NCI-H748 (cell line): ENCODE measurements at regions not wholly inside any gene's neighbourhood (a gene's known extent, or its start where the extent isn't known, plus 50 kb on each side); places are given as distances from the start of the nearest gene placed in this dataset.
"Not testable (repeated sequence)": the region's sequence is repeated elsewhere in the genome, so short reads cannot be mapped to it uniquely, and the experiment has no call there.

ENCODE experiments used
- DNase-seq: peaks from one replicate; lab custom pipeline; 2025; ENCODE audit not compliant: unreplicated experiment; lab: John Stamatoyannopoulos, UW

DNA sequence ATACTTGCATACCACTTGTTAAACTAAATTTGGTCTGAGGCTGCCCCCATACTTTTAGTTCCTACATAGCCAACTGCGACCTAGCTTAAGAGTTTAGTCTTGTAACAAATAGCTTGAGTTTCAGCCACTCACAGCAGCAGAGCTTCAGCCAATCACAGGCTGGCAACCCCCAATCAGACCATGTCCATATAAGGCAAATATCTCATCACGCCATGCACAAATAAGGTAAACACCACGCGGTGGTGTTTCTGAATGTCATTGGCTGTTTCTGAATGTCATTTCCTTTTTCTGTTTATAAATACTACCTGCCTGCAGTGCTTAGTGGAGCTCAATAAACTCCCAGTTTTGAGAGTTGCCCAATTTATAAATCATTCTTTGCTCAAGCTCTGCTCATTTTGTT lies 143.1 kb upstream of the MAD2L1 start:
- DNase-seq, result no peak

DNA sequence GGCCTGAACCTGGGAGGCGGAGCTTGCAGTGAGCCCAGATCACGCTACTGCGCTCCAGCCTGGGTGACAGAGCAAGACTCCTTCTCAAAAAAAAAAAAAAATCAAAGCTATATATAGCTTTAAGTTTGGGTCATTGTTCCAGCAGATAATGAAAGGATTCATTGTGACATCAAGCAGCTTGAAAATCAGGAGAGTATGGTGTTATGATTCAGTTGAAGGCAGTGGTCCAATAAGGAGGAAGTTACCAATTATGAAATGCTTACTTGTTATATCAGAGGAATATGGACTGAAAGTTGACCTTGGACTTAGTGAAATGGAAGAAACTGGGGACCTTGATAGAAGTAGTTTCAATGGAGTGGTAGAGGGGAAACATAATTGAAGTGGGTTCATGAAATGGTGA lies 140.4 kb upstream of the MAD2L1 start:
- no peak for DNase-seq

DNA sequence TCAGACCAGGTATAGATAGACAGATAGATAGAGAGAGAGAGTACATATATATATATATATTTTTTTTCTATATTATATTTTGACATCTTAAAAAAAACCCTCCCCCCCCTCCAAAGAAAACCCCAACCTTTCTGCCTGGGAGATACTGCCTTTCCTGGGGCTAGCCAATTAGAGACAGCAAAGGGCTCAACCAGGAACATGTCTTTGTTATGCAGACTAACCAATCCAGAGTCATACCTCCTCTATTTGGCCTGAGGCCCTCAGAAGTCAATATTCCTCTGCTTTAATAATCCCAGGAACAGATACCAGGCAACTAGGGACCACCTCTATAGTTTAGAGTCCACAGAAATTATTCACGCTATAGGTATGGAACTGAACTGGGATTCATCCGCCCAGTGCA lies 135.6 kb upstream of the MAD2L1 start:
- no peak for DNase-seq

DNA sequence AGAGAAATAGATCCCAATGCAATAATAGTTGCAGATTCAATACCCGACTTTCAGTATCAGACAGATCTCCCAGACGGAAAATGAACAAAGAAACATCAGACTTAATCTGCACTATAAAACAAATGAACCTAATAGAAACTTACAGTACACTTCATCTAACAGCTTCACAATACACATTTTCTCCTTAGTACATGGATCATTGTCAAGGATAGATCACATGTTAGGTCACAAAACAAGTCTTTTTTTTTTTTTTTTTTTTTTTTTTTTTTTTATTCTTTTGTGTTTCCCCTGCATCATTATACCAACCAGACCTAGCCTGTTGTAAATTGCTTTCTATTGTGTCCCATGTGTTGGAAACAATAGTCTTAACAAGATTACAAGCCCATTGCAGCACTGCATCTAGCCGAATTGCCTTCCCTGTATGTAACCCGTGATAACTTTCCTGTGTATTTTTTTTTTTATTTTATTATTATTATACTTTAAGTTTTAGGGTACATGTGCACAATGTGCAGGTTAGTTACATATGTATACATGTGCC lies 134.0 kb upstream of the MAD2L1 start:
- DNase-seq, result not testable (repeated sequence)

DNA sequence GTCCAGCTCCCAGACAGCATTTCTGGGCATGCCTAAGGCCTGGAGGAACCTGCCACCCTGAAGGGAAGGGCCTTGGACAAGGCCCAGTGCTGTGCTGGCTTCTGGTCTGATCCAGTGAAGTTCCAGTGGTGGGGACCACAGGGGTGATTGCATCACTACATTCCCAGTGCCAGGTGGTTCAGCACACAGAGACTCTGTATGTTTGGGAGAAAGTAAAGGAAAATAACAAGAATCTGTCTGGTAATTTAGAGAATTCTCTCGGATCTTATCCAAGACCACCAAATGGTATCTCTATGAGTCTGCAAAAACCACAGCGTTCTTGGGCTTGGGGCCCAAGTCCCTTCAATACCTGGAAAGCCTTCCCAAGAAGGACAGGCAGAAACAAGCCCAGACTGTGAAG lies 131.8 kb upstream of the MAD2L1 start:
- DNase-seq, result no peak

DNA sequence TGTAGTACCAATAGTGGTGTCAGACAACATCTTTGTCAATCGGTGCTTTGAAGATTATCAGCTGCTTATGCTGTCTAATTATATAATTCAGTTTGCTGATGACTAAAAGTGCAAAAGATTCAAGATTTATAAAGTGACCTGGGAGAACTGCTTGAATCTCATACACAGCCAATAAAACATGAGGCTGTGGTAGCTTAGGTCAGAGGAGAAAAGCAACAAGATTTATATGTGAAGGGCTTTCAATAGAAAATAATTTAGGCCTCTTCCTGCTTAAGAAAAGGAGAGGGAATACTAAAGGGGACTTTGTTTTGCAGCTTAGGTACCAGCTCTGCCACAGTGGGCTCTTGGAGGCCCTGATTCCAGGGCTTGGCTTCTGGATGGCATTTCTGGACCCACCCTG lies 111.0 kb upstream of the MAD2L1 start:
- no peak for DNase-seq

DNA sequence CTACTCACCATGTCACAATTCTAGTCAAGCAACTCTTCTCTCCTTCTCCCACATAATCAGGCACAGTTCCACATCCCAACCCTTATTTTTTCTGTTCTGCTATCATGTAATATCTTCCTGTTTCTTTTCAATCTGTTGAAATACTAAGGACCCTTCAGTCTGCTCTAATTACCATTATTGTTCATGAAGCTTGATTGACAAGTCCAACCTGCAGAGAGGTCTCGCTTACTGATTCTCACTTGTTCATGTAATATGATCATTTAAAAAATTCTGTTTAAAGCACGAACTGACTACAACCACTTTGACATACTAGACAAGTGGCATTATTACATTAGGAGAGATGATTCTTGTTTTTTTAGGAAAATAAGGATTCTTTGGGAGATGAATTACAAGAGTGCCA lies 108.6 kb upstream of the MAD2L1 start:
- DNase-seq, result no peak

DNA sequence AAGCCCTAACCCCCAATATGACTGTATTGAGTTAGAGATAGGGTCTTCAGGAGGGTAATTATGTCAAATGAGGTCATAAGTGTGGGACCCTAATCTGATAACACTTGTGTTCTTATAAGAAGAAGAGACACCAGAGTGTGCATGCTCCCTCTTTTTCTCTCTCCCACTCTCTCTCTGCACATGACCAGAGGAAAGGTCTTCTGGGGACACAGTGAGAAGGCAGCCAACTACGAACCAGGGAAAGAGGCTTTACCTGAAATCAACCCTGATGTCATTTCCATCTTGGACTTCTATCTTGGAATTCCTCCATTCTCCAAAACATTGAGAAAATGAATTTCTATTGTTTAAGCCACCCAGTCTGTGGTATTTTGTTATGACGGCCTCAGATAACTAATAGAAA lies 97.2 kb upstream of the MAD2L1 start:
- no peak for DNase-seq

DNA sequence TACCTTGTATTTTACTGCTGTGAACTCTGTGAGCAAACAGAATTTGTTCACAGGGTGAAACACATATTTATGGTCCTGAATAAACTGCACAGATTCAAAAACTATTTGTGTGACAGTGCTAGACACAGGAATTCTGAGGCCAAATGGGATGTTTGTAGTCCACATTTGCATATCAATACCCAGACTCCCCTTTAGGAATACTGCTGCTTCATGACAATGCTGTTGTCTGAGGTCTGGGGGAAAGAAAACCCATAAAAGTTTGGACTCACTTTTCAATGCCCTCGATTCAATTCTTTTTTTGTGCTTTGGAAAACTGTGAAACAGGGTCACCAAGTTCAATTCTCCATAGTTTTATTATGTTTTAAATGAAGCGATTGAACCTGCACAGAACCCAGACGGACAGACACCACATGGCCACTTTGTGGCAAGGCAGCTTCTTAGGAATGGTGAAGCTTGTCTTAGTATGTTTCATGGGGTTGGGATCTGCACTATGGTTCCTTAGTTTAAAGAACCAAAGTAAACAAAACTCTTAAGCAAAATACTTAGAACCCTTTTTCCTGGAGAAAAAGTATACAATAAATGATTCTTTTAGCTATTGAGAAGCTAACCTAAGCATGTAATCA lies 92.3 kb upstream of the MAD2L1 start:
- no peak for DNase-seq

DNA sequence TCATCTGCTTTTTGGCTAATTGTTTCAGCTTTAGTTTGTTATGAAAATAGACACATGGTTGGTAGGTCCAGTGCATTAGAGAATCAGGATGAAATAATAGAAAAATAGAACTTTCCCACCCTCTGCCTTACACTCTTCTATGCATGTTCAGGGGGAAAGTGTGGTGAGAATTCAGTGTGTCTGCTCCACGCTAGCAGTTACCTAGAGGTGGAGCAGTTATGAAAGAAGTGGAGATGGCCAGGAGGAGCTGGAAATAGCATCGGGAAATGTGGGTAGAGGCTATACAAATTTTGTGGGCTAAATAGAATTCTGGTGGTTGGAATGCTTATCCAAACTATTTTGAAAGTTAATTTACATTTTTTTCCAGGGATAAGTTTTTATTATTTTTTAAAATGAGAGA lies 91.4 kb upstream of the MAD2L1 start:
- peak; percentile 12 for DNase-seq

DNA sequence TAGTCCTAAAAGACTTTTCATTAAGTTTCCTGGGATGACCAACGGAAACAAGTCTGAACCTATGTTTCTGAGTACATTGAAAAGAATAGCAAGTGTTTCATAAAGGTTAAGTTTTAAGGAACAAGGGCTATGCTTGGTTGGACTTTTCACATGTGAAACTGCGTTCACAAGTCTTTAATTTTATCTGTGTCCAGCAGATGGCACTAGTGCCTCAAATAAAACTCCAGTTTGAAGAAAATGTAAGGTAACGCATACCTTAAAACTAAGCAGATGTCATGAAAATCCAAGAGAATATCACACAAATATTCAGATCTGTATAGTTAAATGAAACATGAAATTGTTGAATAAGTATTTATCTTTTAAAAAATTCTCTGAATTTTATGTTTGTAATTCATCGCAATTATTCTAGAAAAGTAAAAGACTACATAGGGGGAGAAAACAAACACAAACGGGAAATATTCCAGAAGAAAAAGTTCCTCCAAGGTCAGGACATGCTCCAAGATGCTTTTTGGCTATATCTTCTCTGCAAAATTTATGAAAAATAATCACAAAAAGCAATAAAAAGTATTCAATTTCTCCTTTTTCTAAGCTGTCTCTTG lies 89.6 kb upstream of the MAD2L1 start:
- peak; percentile 59 for DNase-seq

DNA sequence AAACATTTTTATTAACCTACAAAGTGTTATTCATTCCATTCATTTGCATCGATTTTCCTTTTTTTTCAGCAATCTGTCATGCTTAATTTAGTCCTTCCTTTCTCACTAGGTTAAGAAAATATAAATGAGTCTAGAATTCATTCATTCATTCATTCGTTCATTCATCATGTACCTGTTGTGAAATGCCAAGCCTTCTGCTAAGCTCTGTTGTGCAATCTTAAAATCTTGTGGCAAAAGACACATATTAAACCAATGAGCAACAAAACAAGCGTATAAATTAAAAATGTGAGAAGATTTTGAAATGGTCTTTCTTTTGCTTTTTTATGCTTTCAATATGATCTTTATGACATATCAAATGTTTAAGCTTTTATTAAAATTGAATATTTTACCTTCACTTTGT lies 88.6 kb upstream of the MAD2L1 start:
- DNase-seq, result no peak

DNA sequence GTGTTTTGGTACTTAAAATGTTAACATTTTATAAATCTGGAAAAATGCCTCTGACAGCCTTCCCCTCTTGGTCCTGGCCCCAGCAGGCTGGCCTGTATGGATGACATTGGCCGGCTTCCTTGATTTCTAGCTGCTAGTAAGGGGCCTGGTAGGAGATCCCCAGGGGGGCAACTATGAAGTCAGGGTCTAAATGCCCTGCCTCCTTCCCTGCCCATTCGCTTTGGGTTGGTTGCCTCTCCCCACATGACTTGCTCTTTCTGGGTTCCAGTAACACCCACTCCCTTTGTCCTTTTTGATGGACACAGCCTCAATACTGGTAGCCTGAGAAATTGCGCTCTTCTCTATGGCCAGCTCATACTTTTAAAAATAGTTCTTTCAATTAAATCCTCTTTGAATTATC lies 78.0 kb upstream of the MAD2L1 start:
- DNase-seq, result peak; percentile 2

DNA sequence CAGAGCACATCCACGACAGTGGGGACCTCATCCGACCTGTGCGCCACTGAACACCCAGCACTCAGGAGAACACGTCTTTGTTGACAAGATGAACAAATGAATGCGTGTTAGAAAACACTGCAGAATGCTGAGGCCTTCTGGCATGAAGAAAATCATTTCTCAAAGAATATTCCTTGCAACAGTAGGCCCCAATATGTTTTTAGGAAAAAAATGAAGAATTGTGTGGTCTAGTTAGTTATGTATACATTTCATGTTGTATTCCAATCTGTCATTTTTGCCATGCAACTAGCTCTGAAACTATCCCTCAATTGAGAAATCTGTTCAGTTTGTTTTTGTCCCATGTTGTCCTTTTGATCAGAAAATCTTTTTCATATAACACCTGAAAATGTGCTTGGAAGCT lies 77.4 kb upstream of the MAD2L1 start:
- DNase-seq, result no peak

DNA sequence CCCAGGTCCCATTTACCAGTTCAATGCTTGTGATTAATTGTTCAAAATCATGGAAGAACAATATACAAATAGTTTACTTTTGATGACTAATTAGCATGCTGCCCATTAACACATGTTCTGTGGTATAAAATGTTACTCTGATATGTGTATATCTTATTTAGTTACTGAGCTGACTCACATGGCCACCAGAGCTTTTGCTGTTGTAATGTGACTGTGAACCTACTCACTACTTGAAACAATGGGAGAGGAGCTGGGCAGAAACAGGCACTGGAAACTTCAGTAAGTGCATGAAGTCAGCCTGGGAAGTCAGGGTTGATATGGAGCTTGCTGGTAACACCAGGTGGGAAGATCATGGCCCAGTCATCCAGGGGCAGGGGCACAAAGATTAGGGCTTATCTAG lies 72.7 kb upstream of the MAD2L1 start:
- DNase-seq, result no peak

DNA sequence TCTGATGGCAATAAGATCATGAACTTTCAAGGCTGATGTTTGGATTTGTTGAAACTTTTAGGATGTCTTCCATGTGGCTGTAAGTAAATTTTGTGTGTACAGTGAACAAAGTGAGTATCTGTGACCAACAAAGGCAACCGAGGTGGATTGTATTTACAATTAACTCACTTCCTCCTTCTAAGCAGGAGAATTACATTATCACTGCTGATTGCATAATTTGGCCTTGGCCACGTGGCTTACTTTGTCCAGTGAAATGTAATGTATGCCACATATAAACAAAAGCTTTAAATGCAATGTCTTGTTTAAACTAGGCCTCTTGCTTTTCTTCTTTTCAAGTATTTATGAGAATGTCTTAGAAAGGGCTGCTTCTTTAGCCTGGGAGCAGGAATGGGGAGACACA lies 66.3 kb upstream of the MAD2L1 start:
- DNase-seq, result no peak

DNA sequence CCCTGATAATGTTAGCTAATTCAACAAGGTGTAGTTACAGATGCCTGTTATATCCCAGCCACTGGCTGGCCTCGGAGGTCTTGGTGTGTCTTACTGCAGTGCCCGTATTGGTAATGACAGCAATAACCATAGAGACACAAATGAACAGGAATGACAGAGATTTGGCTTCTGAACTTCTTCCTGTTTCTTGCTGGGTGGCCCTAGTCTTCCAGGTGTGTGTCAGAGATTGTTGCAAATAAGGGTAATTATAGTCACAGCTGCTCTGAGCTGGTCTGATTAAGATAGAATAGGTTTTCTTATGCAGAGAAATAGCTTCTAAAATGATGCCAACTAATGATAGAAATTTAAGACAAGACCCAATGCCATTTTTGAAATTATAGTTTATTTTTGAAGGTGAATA lies 64.1 kb upstream of the MAD2L1 start:
- no peak for DNase-seq
